PC-3 (cell line): ENCODE measurements at regions not wholly inside any gene's neighbourhood (a gene's known extent, or its start where the extent isn't known, plus 50 kb on each side); places are given as distances from the start of the nearest gene placed in this dataset.

Source experiments
- EZH2 ChIP-seq: fragments of 300-600 bp; sonication (generic); IDR thresholded peaks from one replicate; pipeline ENCODE4 v1.6.1; 2017; ENCODE audit warnings: antibody characterized with exemption, mild to moderate bottlenecking, low read length; ENCODE audit not compliant: unreplicated experiment
- EZH2phosphoT487 ChIP-seq: fragments of 300-600 bp; sonication (generic); IDR thresholded peaks from 2 replicates; pipeline ENCODE4 v1.6.1; 2018; ENCODE audit warnings: mild to moderate bottlenecking, antibody characterized with exemption, low read length, borderline replicate concordance
- TF ChIP-seq, protein P1 (sequence below): fragments of 300-600 bp; sonication (generic); conservative IDR thresholded peaks from 2 replicates; pipeline ENCODE4 v1.5.1; 2017; ENCODE audit warnings: antibody characterized with exemption, low read depth, mild to moderate bottlenecking, low read length

DNA sequence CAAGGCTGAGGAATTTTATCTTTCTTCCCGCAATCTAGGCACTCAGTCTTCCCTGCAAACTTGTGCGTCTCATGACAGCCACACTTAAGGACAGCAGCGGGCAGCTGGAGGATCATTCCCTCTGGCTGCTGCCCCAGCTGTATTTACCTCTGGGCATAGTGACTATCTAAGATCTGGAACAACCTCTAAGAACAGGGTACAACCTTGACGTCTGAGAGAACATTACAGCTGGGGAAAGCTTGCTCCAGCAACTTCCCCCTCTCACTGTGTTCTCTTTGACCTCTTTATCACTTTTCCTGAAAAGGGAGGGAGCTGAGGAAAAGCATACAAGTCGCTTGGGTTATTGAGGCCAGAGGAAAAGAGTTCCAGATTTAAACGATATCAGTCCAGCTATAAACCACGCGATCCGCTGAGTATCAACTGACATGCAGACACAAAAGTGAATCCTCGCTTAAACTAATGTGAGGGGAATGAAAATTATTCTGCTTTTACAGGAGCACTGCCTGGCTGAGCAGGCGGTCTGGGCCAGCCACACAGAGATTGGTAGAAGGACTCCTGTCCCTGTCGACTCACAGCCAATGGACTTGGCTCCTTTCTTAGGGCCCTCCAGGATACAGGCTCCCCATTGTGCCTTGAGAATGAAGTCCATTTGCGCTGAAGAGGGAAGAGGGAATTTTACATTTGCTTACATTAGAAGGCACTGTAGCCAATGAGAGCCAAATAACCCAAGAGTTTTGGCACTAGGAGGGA is 153.3 kb downstream of the QRSL1 start:
- TF ChIP-seq, protein P1, sequence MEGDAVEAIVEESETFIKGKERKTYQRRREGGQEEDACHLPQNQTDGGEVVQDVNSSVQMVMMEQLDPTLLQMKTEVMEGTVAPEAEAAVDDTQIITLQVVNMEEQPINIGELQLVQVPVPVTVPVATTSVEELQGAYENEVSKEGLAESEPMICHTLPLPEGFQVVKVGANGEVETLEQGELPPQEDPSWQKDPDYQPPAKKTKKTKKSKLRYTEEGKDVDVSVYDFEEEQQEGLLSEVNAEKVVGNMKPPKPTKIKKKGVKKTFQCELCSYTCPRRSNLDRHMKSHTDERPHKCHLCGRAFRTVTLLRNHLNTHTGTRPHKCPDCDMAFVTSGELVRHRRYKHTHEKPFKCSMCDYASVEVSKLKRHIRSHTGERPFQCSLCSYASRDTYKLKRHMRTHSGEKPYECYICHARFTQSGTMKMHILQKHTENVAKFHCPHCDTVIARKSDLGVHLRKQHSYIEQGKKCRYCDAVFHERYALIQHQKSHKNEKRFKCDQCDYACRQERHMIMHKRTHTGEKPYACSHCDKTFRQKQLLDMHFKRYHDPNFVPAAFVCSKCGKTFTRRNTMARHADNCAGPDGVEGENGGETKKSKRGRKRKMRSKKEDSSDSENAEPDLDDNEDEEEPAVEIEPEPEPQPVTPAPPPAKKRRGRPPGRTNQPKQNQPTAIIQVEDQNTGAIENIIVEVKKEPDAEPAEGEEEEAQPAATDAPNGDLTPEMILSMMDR, result no peak
- TF ChIP-seq EZH2phosphoT487 (no peak), EZH2 (no peak)
